ENCODE measurements at regions not wholly inside any gene's neighbourhood (a gene's known extent, or its start where the extent isn't known, plus 50 kb on each side); places are given as distances from the start of the nearest gene placed in this dataset.

DNA sequence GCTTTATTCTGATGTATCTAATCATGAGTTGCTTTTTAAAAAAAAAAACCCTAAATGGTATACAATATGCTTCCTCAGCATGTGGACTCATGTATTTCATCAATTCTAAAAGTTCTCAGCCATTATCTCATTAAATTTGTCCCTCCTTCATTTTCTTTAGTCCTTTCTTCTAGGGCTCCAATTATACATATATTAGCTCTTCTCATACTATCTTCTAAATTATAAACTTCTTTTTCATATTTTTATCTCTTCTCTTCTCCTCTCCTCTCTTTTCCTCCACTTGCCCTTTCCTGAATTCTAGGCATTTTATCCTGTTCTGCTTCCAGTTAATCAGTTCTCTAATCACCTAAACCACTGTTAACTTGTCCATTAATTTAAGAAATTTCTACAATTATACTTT, 55.0 kb upstream of the IL33 start:
- H3K4me3 ChIP-seq (replicated peaks; ENCODE audit: low read depth, low read length), result no peak overlapping the region
- TF ChIP-seq, protein P1, sequence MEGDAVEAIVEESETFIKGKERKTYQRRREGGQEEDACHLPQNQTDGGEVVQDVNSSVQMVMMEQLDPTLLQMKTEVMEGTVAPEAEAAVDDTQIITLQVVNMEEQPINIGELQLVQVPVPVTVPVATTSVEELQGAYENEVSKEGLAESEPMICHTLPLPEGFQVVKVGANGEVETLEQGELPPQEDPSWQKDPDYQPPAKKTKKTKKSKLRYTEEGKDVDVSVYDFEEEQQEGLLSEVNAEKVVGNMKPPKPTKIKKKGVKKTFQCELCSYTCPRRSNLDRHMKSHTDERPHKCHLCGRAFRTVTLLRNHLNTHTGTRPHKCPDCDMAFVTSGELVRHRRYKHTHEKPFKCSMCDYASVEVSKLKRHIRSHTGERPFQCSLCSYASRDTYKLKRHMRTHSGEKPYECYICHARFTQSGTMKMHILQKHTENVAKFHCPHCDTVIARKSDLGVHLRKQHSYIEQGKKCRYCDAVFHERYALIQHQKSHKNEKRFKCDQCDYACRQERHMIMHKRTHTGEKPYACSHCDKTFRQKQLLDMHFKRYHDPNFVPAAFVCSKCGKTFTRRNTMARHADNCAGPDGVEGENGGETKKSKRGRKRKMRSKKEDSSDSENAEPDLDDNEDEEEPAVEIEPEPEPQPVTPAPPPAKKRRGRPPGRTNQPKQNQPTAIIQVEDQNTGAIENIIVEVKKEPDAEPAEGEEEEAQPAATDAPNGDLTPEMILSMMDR (IDR thresholded peaks at IDR 0.05; ENCODE audit: low read depth, low read length, missing control alignments), result no peak
- no peak for DNase-seq (ENCODE audit: extremely low read depth, low read depth)

DNA sequence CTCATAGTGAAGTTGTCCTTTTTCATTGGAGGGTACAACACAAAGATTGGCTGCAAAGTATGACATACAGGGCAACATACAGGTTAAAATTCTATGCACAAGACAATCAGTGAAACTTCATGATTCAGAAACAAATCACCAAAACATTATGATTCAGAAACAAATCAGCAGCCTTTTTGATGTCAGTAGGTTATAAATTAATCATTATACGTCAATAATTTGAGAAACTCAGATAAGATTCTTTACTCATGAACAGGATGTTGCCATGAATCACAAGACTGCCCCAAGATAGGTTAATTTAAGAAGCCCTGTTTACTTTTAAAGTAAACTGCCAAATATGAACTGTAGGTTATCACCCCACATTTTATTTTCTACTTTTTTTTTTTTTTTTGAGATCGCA, 62.2 kb upstream of the IL33 start:
- TF ChIP-seq, protein P1 (IDR thresholded peaks at IDR 0.05; ENCODE audit: low read depth, low read length, missing control alignments), result no peak
- H3K4me3 ChIP-seq (replicated peaks; ENCODE audit: low read depth, low read length), result no peak overlapping the region
- no peak for DNase-seq (ENCODE audit: extremely low read depth, low read depth)

DNA sequence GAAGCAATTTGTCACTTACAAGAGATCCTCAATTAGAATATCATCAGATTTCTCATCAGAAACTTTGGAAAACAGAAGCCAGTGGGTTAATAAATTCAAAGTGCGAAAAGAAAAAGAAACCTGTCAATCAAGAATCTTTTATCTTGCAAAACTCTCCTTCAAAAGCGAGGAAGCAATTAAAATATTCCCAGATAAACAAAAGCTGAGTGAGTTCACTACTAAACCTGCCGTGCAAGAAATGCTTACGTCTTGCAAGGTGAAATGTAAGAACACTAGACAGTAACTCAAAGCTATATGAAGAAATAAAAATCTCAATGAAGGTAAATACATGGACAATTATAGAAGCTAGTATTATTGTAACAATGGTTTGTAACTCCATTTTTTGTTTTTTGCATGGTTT, 62.8 kb upstream of the IL33 start:
- TF ChIP-seq, protein P1 (IDR thresholded peaks at IDR 0.05; ENCODE audit: low read depth, low read length, missing control alignments), result no peak
- DNase-seq (ENCODE audit: extremely low read depth, low read depth), result no peak
- H3K4me3 ChIP-seq (replicated peaks; ENCODE audit: low read depth, low read length), result no peak overlapping the region

DNA sequence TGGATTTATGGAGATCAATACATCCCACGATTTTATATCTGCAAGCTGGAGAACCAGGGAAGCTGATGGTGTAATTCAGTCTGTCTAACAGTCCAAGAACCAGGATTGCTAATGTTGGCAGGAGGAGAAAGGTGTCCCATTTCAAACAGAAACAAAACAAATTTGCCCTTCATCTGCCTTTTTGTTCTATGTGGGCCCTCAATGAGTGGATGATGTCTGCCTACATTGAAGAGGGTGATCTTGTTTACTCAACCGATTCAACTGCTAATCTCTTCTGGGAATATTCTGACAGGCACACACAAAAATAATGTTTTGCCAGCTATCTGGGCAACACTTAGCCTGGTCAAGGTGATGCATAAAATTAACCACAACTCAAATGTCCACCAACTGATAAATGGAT, 65.1 kb upstream of the IL33 start:
- DNase-seq (ENCODE audit: extremely low read depth, low read depth), result no peak
- TF ChIP-seq, protein P1 (IDR thresholded peaks at IDR 0.05; ENCODE audit: low read depth, low read length, missing control alignments), result no peak
- no peak overlapping the region for H3K4me3 ChIP-seq (replicated peaks; ENCODE audit: low read depth, low read length)

DNA sequence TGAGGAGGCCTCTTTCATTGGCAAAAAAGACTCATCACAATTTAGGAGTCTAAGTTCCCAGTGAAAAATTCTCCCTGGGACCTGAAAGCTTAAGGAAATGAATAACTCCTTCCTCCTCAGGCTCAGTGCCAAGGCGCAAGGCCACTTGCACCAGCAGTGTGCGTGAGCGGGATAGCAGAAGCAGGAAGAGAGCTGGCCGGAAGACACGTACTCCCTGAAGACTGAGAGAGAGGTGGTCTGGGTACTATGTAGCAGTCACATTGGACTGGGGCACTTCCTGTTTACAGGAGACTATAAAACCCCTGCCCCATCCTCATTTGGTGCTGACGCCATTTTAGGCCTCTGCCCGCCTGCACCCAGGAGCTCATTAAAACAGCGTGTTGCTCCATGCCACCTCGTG, 66.3 kb upstream of the IL33 start:
- no peak overlapping the region for H3K4me3 ChIP-seq (replicated peaks; ENCODE audit: low read depth, low read length)
- TF ChIP-seq, protein P1 (IDR thresholded peaks at IDR 0.05; ENCODE audit: low read depth, low read length, missing control alignments), result no peak
- no peak for DNase-seq (ENCODE audit: extremely low read depth, low read depth)

DNA sequence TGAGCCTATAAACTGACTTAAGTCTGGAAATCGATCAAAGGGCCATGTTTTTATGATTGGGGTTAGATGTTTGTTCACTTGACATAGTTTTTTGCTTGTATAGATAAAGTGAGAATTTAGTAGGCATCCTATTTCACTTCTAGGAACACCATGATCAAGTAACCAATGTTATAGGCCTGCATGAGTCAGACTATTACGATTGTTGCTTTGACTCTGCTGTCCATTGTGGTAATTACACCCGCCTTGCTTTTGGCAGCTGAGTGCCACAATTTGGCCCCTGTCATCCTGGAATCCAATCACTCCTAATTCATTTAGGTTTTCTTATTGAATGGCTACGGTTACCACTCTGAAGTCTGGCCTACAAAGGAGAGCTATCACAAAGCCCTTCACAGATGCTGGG, 67.8 kb upstream of the IL33 start:
- no peak overlapping the region for H3K4me3 ChIP-seq (replicated peaks; ENCODE audit: low read depth, low read length)
- TF ChIP-seq, protein P1 (IDR thresholded peaks at IDR 0.05; ENCODE audit: low read depth, low read length, missing control alignments), result no peak
- no peak for DNase-seq (ENCODE audit: extremely low read depth, low read depth)

DNA sequence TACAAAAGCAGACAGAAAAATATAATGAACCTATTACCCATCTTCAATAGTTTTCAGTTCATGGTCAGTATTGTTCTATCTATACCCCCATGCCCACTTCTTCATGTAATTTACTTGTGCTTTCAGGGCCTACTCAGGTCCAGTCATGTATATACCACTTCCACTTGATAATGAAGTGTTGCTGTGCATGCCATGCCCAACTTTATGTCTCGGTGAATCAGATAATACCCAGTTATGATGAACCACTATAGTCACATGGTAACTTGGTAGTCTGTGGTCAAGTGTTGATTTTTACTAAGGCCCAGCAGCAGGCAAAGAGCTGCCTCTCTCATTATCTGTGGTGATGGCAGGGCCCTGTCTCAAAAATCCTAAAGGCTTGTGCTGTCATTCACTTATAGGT, 70.7 kb upstream of the IL33 start:
- DNase-seq (ENCODE audit: extremely low read depth, low read depth), result no peak
- TF ChIP-seq, protein P1 (IDR thresholded peaks at IDR 0.05; ENCODE audit: low read depth, low read length, missing control alignments), result no peak
- no peak overlapping the region for H3K4me3 ChIP-seq (replicated peaks; ENCODE audit: low read depth, low read length)

Measured in HFF-Myc (cell line).